Gastroesophageal sphincter (tissue), 4 donors: ENCODE measurements at regions not wholly inside any gene's neighbourhood (a gene's known extent, or its start where the extent isn't known, plus 50 kb on each side); places are given as distances from the start of the nearest gene placed in this dataset.

Source experiments
- ATAC-seq: fragments of 150-250 bp; one replicate; pipeline ENCODE4 v1.9.1; 2016; ENCODE audit warnings: mild to moderate bottlenecking, moderate library complexity
- H3K27ac ChIP-seq, 4 donors: fragments of 200-600 bp; sonication (generic) in 3 of 4; 1 replicate in 3 of 4; 2 replicates in 1 of 4; pipeline ENCODE4 v1.5.1; 2016 to 2019
- H3K27me3 ChIP-seq: fragments of 200-600 bp; sonication (generic); one replicate; pipeline ENCODE4 v1.5.1; 2019
- H3K36me3 ChIP-seq, 2 donors: fragments of 200-600 bp; sonication (generic); one replicate each; pipeline ENCODE4 v1.5.1; 2019; ENCODE audit warnings: control low read depth in 1 of 2
- H3K4me1 ChIP-seq, 3 donors: fragments of 200-600 bp; sonication (generic); 1 replicate in 2 of 3; 2 replicates in 1 of 3; pipeline ENCODE4 v1.5.1; 2016 to 2019; ENCODE audit warnings: control low read depth in 2 of 3
- H3K4me3 ChIP-seq, 2 donors: fragments of 200-600 bp; sonication (generic); one replicate each; pipeline ENCODE4 v1.5.1; 2019; ENCODE audit warnings: mild to moderate bottlenecking in 1 of 2, moderate library complexity in 1 of 2
- H3K9me3 ChIP-seq, 3 donors: fragments of 200-600 bp; sonication (generic); one replicate each; pipeline ENCODE4 v1.5.1; 2017 to 2019; ENCODE audit warnings: control low read depth in 2 of 3
- EP300 ChIP-seq: sonication (generic); formaldehyde crosslinking; IDR thresholded peaks from one replicate; pipeline ENCODE4 v1.6.1; 2017; ENCODE audit warnings: antibody characterized with exemption, mild to moderate bottlenecking
- POLR2A ChIP-seq, 2 donors: fragments of 450-650 bp; IDR thresholded peaks; one replicate each; pipeline ENCODE4 v1.6.1; 2017; ENCODE audit warnings: antibody characterized with exemption in 2 of 2, mild to moderate bottlenecking in 2 of 2, moderate library complexity in 1 of 2
- POLR2AphosphoS5 ChIP-seq: sonication (generic); formaldehyde crosslinking; IDR thresholded peaks from one replicate; pipeline ENCODE4 v1.6.1; 2017; ENCODE audit warnings: antibody characterized with exemption
- WGBS, 2 donors: methylation state at CpG; one replicate each; pipeline ENCODE4 v1.1.5; 2018; ENCODE audit warnings: low coverage in 1 of 2; 5-methylcytosine and 5-hydroxymethylcytosine counted together
- TF ChIP-seq, protein P1 (sequence below), 4 experiments: fragments of 200-600 bp in 2 of 4; fragments of 450-650 bp in 2 of 4; sonication (generic) in 1 of 4; IDR thresholded peaks; one replicate each; pipeline ENCODE4 v1.5.1; 2017 to 2019; ENCODE audit warnings: antibody characterized with exemption in 4 of 4, mild to moderate bottlenecking in 2 of 4, moderate library complexity in 2 of 4

DNA sequence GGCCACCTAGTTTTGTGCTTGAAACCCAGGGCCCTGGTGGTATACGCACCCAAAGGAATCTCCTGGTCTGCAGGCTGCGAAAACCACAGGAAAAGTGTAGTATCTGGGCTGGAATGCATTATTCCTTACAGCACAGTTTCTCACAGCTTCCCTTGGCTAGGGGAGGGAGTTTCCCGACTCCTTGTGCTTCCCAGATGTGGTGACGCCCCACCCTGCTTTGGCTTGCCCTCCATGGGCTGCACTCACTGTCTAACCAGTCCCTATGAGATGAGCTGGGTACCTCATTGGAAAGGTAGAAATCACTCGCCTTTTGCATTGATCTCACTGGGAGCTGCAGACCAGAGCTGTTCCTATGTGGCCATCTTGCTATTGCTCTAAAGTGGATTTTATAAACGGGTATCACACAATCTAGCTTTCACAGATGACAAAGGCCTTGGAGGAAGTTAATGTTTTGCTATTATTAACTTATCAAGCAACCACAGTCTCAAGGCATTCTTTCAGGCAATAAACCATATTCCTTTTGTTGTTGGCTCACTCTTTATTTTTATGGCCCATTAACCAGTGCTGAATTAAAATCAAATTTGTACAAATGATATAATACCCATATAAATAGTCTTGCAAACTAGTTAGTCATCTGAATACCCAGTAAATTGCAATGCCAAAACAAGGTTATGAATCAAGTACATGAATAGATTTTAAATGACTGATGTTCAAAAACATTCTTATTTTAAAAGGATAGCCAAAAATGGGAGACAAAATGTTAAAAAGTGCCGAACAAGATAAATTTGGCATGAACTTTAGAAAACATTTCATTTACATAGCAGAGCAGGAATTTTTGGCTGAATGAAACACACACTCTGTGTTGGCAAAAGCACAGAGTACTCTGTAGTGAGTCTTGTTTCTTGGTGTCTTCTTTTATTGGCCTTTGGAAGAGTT, 475.4 kb upstream of the ARGLU1 start:
- no peaks in the 10 kb centered on the region for H3K36me3 ChIP-seq
- TF ChIP-seq POLR2A (IDR thresholded peaks at IDR 0.05) (no peak), POLR2AphosphoS5 (peak; percentile 17)
- TF ChIP-seq, protein P1, sequence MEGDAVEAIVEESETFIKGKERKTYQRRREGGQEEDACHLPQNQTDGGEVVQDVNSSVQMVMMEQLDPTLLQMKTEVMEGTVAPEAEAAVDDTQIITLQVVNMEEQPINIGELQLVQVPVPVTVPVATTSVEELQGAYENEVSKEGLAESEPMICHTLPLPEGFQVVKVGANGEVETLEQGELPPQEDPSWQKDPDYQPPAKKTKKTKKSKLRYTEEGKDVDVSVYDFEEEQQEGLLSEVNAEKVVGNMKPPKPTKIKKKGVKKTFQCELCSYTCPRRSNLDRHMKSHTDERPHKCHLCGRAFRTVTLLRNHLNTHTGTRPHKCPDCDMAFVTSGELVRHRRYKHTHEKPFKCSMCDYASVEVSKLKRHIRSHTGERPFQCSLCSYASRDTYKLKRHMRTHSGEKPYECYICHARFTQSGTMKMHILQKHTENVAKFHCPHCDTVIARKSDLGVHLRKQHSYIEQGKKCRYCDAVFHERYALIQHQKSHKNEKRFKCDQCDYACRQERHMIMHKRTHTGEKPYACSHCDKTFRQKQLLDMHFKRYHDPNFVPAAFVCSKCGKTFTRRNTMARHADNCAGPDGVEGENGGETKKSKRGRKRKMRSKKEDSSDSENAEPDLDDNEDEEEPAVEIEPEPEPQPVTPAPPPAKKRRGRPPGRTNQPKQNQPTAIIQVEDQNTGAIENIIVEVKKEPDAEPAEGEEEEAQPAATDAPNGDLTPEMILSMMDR (IDR thresholded peaks at IDR 0.05): no peak
- ATAC-seq: peak; percentile 53
- WGBS, 2 donors: 25 to 35% methylated on average over 1 to 5 of the region's 7 CpGs
- no peaks in the 10 kb centered on the region for H3K9me3 ChIP-seq
- peaks cover 0 to 16% (median 8%) of the 10 kb centered on the region in 3 donors for H3K4me1 ChIP-seq
- H3K27me3 ChIP-seq: no peaks in the 10 kb centered on the region
- no peak overlapping the region for H3K4me3 ChIP-seq
- peak overlapping the region in 1 of 4 donors; percentile 33 for H3K27ac ChIP-seq

DNA sequence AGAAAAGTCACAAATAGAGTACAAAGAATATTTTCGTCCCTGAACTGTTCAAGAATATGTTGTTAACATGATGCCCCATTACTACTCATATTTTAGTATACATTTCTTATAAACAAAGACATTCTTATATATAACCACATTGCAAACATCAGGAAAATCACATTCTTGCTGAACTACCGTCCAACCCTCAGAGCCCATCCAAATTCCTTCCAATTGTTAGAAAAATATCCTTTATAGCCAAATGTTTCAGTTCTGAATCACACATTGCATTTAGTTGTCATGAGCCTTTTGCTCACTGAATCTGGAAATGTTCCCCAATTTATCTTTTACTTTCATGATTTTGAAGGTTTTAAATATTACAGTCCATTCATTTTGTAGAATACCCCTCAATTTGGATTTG, 467.8 kb upstream of the ARGLU1 start:
- Histone ChIP-seq H3K4me3 (no peak overlapping the region), H3K27me3 (no peaks in the 10 kb centered on the region), H3K36me3 (no peaks in the 10 kb centered on the region), H3K9me3 (no peaks in the 10 kb centered on the region), H3K4me1 (no peaks in the 10 kb centered on the region), H3K27ac (no peak overlapping the region)
- ATAC-seq: no peak
- TF ChIP-seq POLR2AphosphoS5: no peak
- TF ChIP-seq, protein P1 (IDR thresholded peaks at IDR 0.05): no peak
- TF ChIP-seq EP300: no peak
- TF ChIP-seq POLR2A (IDR thresholded peaks at IDR 0.05): no peak
- 35 to 48% methylated on average over 2 of the region's 2 CpGs for WGBS, 2 donors

DNA sequence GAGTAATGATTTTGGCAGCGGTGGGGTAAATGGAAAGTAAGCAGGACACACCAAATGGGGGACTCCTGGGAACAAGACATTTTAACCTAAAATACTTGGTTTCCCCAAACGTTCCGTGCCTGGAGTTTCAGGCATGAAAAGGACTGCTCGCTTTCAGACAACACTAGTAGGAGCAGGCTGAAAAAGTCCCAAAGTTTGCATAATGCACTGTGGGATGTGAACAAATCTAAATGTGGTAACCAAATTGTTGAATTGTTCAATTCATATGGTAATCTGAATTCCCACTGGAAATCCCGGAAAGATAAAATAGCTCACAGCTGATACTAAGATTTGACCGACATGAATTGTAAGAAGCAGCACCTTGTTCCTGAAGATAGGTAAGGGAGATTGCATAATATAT, 467.2 kb upstream of the ARGLU1 start:
- no peak overlapping the region for H3K4me3 ChIP-seq
- TF ChIP-seq POLR2AphosphoS5: no peak
- TF ChIP-seq, protein P1 (IDR thresholded peaks at IDR 0.05): no peak
- TF ChIP-seq POLR2A (IDR thresholded peaks at IDR 0.05): no peak
- no peak for TF ChIP-seq EP300
- no peak for ATAC-seq
- H3K27ac ChIP-seq: no peak overlapping the region
- no peaks in the 10 kb centered on the region for H3K9me3 ChIP-seq
- H3K36me3 ChIP-seq: no peaks in the 10 kb centered on the region
- H3K27me3 ChIP-seq: no peaks in the 10 kb centered on the region
- H3K4me1 ChIP-seq: no peaks in the 10 kb centered on the region
- WGBS, 2 donors: 64 to 79% methylated on average over 5 to 6 of the region's 6 CpGs

DNA sequence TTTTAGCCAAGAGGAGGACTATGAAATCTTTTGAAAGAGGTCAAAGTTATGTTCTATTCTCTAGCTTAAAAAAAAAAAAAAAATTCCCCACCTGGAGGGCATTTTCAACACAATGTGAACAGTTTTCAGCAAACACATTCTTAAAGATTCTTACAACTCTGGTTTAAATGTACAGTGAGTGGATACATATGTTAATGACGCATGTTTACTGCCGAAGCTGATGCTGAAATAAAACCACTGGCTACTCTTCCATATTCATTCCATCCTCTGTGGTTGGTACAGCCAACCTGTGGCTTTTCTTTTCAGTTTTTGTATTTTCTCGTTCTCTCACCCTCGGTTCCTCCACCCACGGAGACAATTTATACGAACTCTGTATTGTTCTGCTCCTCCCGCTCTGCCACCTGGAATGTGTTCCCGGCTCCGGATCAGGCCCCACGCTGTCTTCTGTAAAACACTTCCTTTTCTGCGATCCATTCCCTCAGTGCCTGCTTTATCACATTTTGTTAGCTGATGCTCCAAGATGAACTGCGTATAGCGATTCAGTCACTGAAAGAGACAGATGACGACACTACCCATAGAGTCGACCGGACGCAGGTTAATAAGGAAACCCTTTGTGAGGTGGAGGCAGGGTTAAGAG, 466.4 kb upstream of the ARGLU1 start:
- TF ChIP-seq, protein P1 (IDR thresholded peaks at IDR 0.05): no peak
- no peak for TF ChIP-seq POLR2AphosphoS5
- TF ChIP-seq POLR2A (IDR thresholded peaks at IDR 0.05): no peak
- no peak for TF ChIP-seq EP300
- Histone ChIP-seq H3K4me1 (no peaks in the 10 kb centered on the region), H3K36me3 (no peaks in the 10 kb centered on the region), H3K27me3 (no peaks in the 10 kb centered on the region), H3K27ac (no peak overlapping the region), H3K4me3 (no peak overlapping the region), H3K9me3 (no peaks in the 10 kb centered on the region)
- ATAC-seq: no peak
- 63 to 85% methylated on average over 2 to 12 of the region's 17 CpGs for WGBS, 2 donors
